Neural cell (in vitro differentiated cells): ENCODE measurements at regions not wholly inside any gene's neighbourhood (a gene's known extent, or its start where the extent isn't known, plus 50 kb on each side); places are given as distances from the start of the nearest gene placed in this dataset.

ENCODE experiments used
- H2AFZ ChIP-seq: fragments of 200-600, 300-800 bp; sonication (generic), shearing (Covaris generic); 2 replicates; pipeline ENCODE4 v1.6.0; 2014; ENCODE audit warnings: low read depth, mild to moderate bottlenecking, antibody characterized with exemption, low read length, moderate library complexity
- H3F3A ChIP-seq: fragments of 200-600 bp; shearing (Covaris generic); 2 replicates; pipeline ENCODE4 v1.6.1; 2016; ENCODE audit warnings: mild to moderate bottlenecking, moderate library complexity, mixed read lengths, antibody characterized with exemption, low read length; ENCODE audit not compliant: insufficient read depth, poor library complexity, severe bottlenecking
- H3K27ac ChIP-seq: fragments of 200-600, 300-800 bp; sonication (generic), shearing (Covaris generic); 2 replicates; pipeline ENCODE4 v1.5.1; 2014; ENCODE audit warnings: mild to moderate bottlenecking, low read length, moderate library complexity
- H3K27me3 ChIP-seq: fragments of 300-800, 200-600 bp; sonication (generic), shearing (Covaris generic); 2 replicates; pipeline ENCODE4 v1.6.0; 2014; ENCODE audit warnings: mild to moderate bottlenecking, low read depth, low read length, moderate library complexity; ENCODE audit not compliant: insufficient read depth
- H3K36me3 ChIP-seq: fragments of 300-800, 200-600 bp; sonication (generic), shearing (Covaris generic); 2 replicates; pipeline ENCODE4 v1.5.1; 2014; ENCODE audit warnings: mild to moderate bottlenecking, antibody characterized with exemption, low read length, moderate library complexity; ENCODE audit not compliant: insufficient read depth
- H3K4me2 ChIP-seq: fragments of 300-800, 200-600 bp; sonication (generic), shearing (Covaris generic); 2 replicates; pipeline ENCODE4 v1.6.0; 2014; ENCODE audit warnings: mild to moderate bottlenecking, low read length
- H3K4me3 ChIP-seq: fragments of 300-800, 200-600 bp; sonication (generic), shearing (Covaris generic); 2 replicates; pipeline ENCODE4 v1.5.1; 2014; ENCODE audit warnings: mild to moderate bottlenecking, low read length, moderate library complexity
- H3K79me2 ChIP-seq: fragments of 200-600 bp; shearing (Covaris generic); replicated peaks from 2 replicates; pipeline ENCODE4 v1.6.0; 2014; ENCODE audit warnings: mild to moderate bottlenecking, low read length, moderate library complexity; ENCODE audit not compliant: insufficient read depth
- H3K9ac ChIP-seq: fragments of 300-800, 200-600 bp; sonication (generic), shearing (Covaris generic); 2 replicates; pipeline ENCODE4 v1.6.1; 2016; ENCODE audit warnings: mild to moderate bottlenecking, low read length, mixed read lengths
- H3K9me2 ChIP-seq: fragments of 200-600 bp; shearing (Covaris generic); 2 replicates; pipeline ENCODE4 v1.6.1; 2016; ENCODE audit warnings: mild to moderate bottlenecking, low read length, mixed read lengths; ENCODE audit not compliant: insufficient read depth
- H3K9me3 ChIP-seq: fragments of 200-600, 300-800 bp; sonication (generic), shearing (Covaris generic); 2 replicates; pipeline ENCODE4 v1.6.1; 2016; ENCODE audit warnings: mild to moderate bottlenecking, mixed run types, low read length, moderate library complexity, mixed read lengths
- H4K20me1 ChIP-seq: fragments of 200-600 bp; shearing (Covaris generic); 2 replicates; pipeline ENCODE4 v1.6.1; 2016; ENCODE audit warnings: mild to moderate bottlenecking, mixed run types; ENCODE audit not compliant: insufficient read depth
- EP300 ChIP-seq: fragments of 450-650 bp; conservative IDR thresholded peaks from 2 replicates; pipeline ENCODE4 v1.6.1; 2014; ENCODE audit warnings: antibody characterized with exemption, mild to moderate bottlenecking, moderate library complexity; ENCODE audit not compliant: poor library complexity, severe bottlenecking
- EZH2 ChIP-seq: fragments of 200-600, 300-800 bp; shearing (Covaris generic), sonication (generic); IDR thresholded peaks from 2 replicates; pipeline ENCODE4 v1.6.1; 2014; ENCODE audit warnings: antibody characterized with exemption, low read length, borderline replicate concordance, mild to moderate bottlenecking; ENCODE audit not compliant: insufficient read depth, poor library complexity, severe bottlenecking
- MXI1 ChIP-seq: fragments of 450-650 bp; conservative IDR thresholded peaks from 2 replicates; pipeline ENCODE4 v1.6.1; 2014; ENCODE audit warnings: antibody characterized with exemption, mild to moderate bottlenecking; ENCODE audit not compliant: poor library complexity, severe bottlenecking
- POLR2AphosphoS5 ChIP-seq: IDR thresholded peaks from 2 replicates; pipeline ENCODE4 v1.6.1; 2012
- RAD21 ChIP-seq: fragments of 450-650 bp; conservative IDR thresholded peaks from 2 replicates; pipeline ENCODE4 v1.6.1; 2014; ENCODE audit warnings: antibody characterized with exemption, mild to moderate bottlenecking, moderate library complexity
- REST ChIP-seq: IDR thresholded peaks from 2 replicates; pipeline ENCODE4 v1.6.1; 2012; ENCODE audit warnings: borderline replicate concordance
- SMC3 ChIP-seq: fragments of 450-650 bp; conservative IDR thresholded peaks from 2 replicates; pipeline ENCODE4 v1.6.1; 2014; ENCODE audit warnings: antibody characterized with exemption, mild to moderate bottlenecking, moderate library complexity; ENCODE audit not compliant: poor library complexity
- TAF1 ChIP-seq: IDR thresholded peaks from 2 replicates; pipeline ENCODE4 v1.6.1; 2012; ENCODE audit warnings: low read depth
- TF ChIP-seq, protein P1 (sequence below): fragments of 450-650 bp; IDR thresholded peaks from 2 replicates; pipeline ENCODE4 v1.5.1; 2014; ENCODE audit warnings: antibody characterized with exemption, mild to moderate bottlenecking, moderate library complexity; ENCODE audit not compliant: poor library complexity, severe bottlenecking

DNA sequence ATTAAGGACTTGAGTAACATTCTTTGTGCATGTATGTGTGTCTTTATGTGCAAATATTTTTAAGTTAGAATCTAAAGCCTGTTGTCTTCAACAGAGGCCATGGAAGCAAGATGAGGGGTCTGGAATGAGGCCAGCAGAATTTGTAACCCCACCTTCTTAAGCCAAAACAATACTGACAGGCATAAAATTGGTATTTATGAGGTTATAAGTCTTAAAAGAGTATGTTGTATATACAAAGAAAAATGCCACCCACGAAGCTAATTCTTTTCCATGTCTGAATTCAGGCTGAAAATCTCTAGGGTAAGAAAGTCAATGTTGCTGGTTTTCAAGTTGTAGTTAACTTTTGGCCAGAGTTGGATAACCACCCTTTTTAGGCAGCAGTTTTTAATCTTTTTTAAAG, 86.2 kb upstream of the TMTC1 start:
- Histone ChIP-seq H3K27me3 (no peaks in the 10 kb centered on the region), H2AFZ (no peak overlapping the region), H3K9ac (no peak overlapping the region), H3K27ac (no peak overlapping the region), H4K20me1 (no peaks in the 10 kb centered on the region), H3K79me2 (no peaks in the 10 kb centered on the region), H3F3A (no peaks in the 10 kb centered on the region), H3K4me3 (no peak overlapping the region), H3K4me2 (no peak overlapping the region), H3K36me3 (no peaks in the 10 kb centered on the region), H3K9me3 (no peaks in the 10 kb centered on the region), H3K9me2 (no peaks in the 10 kb centered on the region)
- no peak for TF ChIP-seq SMC3
- no peak for TF ChIP-seq EZH2
- TF ChIP-seq EP300 = no peak
- TF ChIP-seq MXI1 = no peak
- no peak for TF ChIP-seq RAD21
- TF ChIP-seq, protein P1, sequence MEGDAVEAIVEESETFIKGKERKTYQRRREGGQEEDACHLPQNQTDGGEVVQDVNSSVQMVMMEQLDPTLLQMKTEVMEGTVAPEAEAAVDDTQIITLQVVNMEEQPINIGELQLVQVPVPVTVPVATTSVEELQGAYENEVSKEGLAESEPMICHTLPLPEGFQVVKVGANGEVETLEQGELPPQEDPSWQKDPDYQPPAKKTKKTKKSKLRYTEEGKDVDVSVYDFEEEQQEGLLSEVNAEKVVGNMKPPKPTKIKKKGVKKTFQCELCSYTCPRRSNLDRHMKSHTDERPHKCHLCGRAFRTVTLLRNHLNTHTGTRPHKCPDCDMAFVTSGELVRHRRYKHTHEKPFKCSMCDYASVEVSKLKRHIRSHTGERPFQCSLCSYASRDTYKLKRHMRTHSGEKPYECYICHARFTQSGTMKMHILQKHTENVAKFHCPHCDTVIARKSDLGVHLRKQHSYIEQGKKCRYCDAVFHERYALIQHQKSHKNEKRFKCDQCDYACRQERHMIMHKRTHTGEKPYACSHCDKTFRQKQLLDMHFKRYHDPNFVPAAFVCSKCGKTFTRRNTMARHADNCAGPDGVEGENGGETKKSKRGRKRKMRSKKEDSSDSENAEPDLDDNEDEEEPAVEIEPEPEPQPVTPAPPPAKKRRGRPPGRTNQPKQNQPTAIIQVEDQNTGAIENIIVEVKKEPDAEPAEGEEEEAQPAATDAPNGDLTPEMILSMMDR = no peak
- TF ChIP-seq TAF1 = no peak
- no peak for TF ChIP-seq REST
- TF ChIP-seq POLR2AphosphoS5 = no peak

- no peak overlapping the region for H3K4me2 ChIP-seq
- no peaks in the 10 kb centered on the region for H3K79me2 ChIP-seq
- no peak overlapping the region for H3K4me3 ChIP-seq
- no peaks in the 10 kb centered on the region for H3K27me3 ChIP-seq
- no peaks in the 10 kb centered on the region for H3K36me3 ChIP-seq
- H3F3A ChIP-seq = no peaks in the 10 kb centered on the region
- H4K20me1 ChIP-seq = no peaks in the 10 kb centered on the region
- no peaks in the 10 kb centered on the region for H3K9me2 ChIP-seq
- TF ChIP-seq POLR2AphosphoS5 (no peak), TAF1 (no peak), RAD21 (no peak), REST (no peak), EZH2 (no peak), SMC3 (no peak), EP300 (no peak), MXI1 (no peak)
- TF ChIP-seq, protein P1 = no peak
- H3K9ac ChIP-seq = no peak overlapping the region
- no peak overlapping the region for H3K27ac ChIP-seq
- no peak overlapping the region for H2AFZ ChIP-seq
- no peaks in the 10 kb centered on the region for H3K9me3 ChIP-seq
These were observed 84.1 kb upstream of the TMTC1 start for GRCh38 chr12:29867823-29868222.
